H1 (cell line): ENCODE measurements at regions not wholly inside any gene's neighbourhood (a gene's known extent, or its start where the extent isn't known, plus 50 kb on each side); places are given as distances from the start of the nearest gene placed in this dataset.

ENCODE experiments used
- CHD2 ChIP-seq: IDR thresholded peaks from 2 replicates; pipeline ENCODE4 v1.6.1; 2012; ENCODE audit warnings: low read length, improper control_type of control experiment
- CREB1 ChIP-seq: IDR thresholded peaks from 2 replicates; pipeline ENCODE4 v1.6.1; 2012; ENCODE audit warnings: inconsistent platforms
- RAD21 ChIP-seq, 2 experiments: IDR thresholded peaks in 1 of 2; conservative IDR thresholded peaks in 1 of 2; 2 replicates each; pipeline ENCODE4 v1.6.1; 2011; ENCODE audit warnings: low read depth in 2 of 2, low read length in 2 of 2, improper control_type of control experiment in 1 of 2, inconsistent platforms in 1 of 2, mild to moderate bottlenecking in 1 of 2, moderate library complexity in 1 of 2
- RFX5 ChIP-seq: IDR thresholded peaks from 2 replicates; pipeline ENCODE4 v1.6.1; 2011; ENCODE audit warnings: low read depth, low read length, improper control_type of control experiment, borderline replicate concordance
- SRF ChIP-seq: IDR thresholded peaks from 2 replicates; pipeline ENCODE4 v1.6.1; 2011; ENCODE audit warnings: mild to moderate bottlenecking, low read depth, low read length, moderate library complexity
- TAF1 ChIP-seq: IDR thresholded peaks from 2 replicates; pipeline ENCODE4 v1.6.1; 2011; ENCODE audit warnings: mild to moderate bottlenecking, low read depth, low read length
- TF ChIP-seq, protein P1 (sequence below): IDR thresholded peaks from 2 replicates; pipeline ENCODE4 v1.6.1; 2012; ENCODE audit warnings: inconsistent platforms
- TF ChIP-seq, protein P2 (sequence below), 3 experiments: IDR thresholded peaks; 1 replicate in 2 of 3; 2 replicates in 1 of 3; pipeline versions ENCODE4 v1.5.1 to v1.6.1; 2011; ENCODE audit warnings: low read length in 3 of 3, mild to moderate bottlenecking in 3 of 3, inconsistent platforms in 2 of 3, low read depth in 1 of 3, moderate library complexity in 1 of 3; ENCODE audit not compliant: insufficient read depth in 1 of 3; ENCODE audit errors: control extremely low read depth in 1 of 3

DNA sequence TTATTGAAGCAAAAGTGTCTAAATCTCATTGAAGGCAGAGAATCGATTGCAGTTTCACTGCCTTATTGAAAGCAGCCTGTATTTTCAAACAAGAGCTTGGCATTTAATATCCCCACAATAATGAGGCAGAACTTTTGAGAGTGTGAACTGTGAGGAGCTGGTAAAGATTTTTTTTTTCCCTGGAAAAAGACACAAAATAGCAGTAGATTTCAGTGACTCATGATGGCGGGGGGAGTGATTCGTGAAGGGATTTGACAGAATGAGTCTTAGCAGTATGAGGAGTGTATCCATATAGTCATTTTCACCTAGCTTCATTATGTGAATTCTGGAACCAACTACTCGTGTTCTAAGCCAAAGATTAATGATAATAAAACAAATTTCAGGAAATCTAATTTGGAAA, 242.9 kb downstream of the ARL6IP6 start:
- no peak for TF ChIP-seq RAD21 (IDR thresholded peaks at IDR 0.05 in 1 of 2, conservative IDR thresholded peaks at IDR 0.05 in 1 of 2; ENCODE audit: low read depth in 2 of 2, low read length in 2 of 2)
- TF ChIP-seq, protein P1, sequence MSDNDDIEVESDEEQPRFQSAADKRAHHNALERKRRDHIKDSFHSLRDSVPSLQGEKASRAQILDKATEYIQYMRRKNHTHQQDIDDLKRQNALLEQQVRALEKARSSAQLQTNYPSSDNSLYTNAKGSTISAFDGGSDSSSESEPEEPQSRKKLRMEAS: no peak
- no peak for TF ChIP-seq SRF
- TF ChIP-seq, protein P2, sequence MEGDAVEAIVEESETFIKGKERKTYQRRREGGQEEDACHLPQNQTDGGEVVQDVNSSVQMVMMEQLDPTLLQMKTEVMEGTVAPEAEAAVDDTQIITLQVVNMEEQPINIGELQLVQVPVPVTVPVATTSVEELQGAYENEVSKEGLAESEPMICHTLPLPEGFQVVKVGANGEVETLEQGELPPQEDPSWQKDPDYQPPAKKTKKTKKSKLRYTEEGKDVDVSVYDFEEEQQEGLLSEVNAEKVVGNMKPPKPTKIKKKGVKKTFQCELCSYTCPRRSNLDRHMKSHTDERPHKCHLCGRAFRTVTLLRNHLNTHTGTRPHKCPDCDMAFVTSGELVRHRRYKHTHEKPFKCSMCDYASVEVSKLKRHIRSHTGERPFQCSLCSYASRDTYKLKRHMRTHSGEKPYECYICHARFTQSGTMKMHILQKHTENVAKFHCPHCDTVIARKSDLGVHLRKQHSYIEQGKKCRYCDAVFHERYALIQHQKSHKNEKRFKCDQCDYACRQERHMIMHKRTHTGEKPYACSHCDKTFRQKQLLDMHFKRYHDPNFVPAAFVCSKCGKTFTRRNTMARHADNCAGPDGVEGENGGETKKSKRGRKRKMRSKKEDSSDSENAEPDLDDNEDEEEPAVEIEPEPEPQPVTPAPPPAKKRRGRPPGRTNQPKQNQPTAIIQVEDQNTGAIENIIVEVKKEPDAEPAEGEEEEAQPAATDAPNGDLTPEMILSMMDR (IDR thresholded peaks at IDR 0.05; ENCODE audit: control extremely low read depth in 1 of 3, insufficient read depth in 1 of 3, low read depth in 1 of 3, low read length in 3 of 3): no peak
- TF ChIP-seq RFX5: no peak
- TF ChIP-seq CHD2: no peak
- no peak for TF ChIP-seq CREB1
- no peak for TF ChIP-seq TAF1
